CD4-positive, alpha-beta T cell (primary cell): ENCODE measurements at regions not wholly inside any gene's neighbourhood (a gene's known extent, or its start where the extent isn't known, plus 50 kb on each side); places are given as distances from the start of the nearest gene placed in this dataset.

ENCODE experiments used
- ATAC-seq: fragments of 200-7000 bp; cut with Tn5 transposase; one replicate; pipeline ENCODE4 v1.10.0; 2022; ENCODE audit warnings: mild to moderate bottlenecking; ENCODE audit not compliant: poor library complexity
- CTCF ChIA-PET: fragments of 350-600 bp; sonication (Branson Sonifier 250); formaldehyde crosslinking; loops from one replicate; lab custom pipeline; 2021; ENCODE audit warnings: antibody characterized with exemption, inconsistent platforms; lab: Charles Lee
- POLR2A ChIA-PET: fragments of 350-600 bp; sonication (Branson Sonifier 250); formaldehyde crosslinking; loops from one replicate; lab custom pipeline; 2021; ENCODE audit warnings: antibody characterized with exemption, inconsistent platforms; lab: Charles Lee
- DNase-seq, 14 experiments: peaks; one replicate each; pipeline ENCODE4 v3.0.0-alpha.2; 2013 to 2020; ENCODE audit warnings: mixed read lengths in 2 of 14
- H3K27ac ChIP-seq, 2 donors: one replicate each; pipeline versions ENCODE4 v1.5.1 to v1.7.0; 2013; ENCODE audit warnings: low read length in 2 of 2, low read depth in 1 of 2, mild to moderate bottlenecking in 1 of 2
- H3K27me3 ChIP-seq, 2 experiments: 1 replicate in 1 of 2; 2 replicates in 1 of 2; pipeline versions ENCODE4 v1.6.1 to v1.7.0; 2013; ENCODE audit warnings: low read length in 2 of 2, control low read depth in 1 of 2, mild to moderate bottlenecking in 1 of 2, moderate library complexity in 1 of 2; ENCODE audit not compliant: insufficient read depth in 2 of 2, control insufficient read depth in 1 of 2
- H3K36me3 ChIP-seq: one replicate; pipeline ENCODE4 v1.6.1; 2013; ENCODE audit warnings: low read length, control low read depth; ENCODE audit not compliant: insufficient read depth
- H3K4me1 ChIP-seq: one replicate; pipeline ENCODE4 v1.6.1; 2013; ENCODE audit warnings: low read length, control low read depth; ENCODE audit not compliant: insufficient read depth
- H3K4me3 ChIP-seq: one replicate; pipeline ENCODE4 v1.5.1; 2013; ENCODE audit warnings: mild to moderate bottlenecking, low read length, moderate library complexity
- H3K9me3 ChIP-seq, 2 experiments: 1 replicate in 1 of 2; 2 replicates in 1 of 2; pipeline versions ENCODE4 v1.6.1 to v1.7.0; 2013; ENCODE audit warnings: low read length in 2 of 2, mild to moderate bottlenecking in 2 of 2, control low read depth in 1 of 2, moderate library complexity in 1 of 2; ENCODE audit not compliant: control insufficient read depth in 1 of 2, insufficient read depth in 1 of 2
- H3K27ac Mint-ChIP-seq: one replicate; pipeline ENCODE4 v1.8.0; 2020; ENCODE audit warnings: mixed read lengths
- H3K27me3 Mint-ChIP-seq: one replicate; pipeline ENCODE4 v1.8.0; 2021; ENCODE audit warnings: mixed read lengths
- H3K36me3 Mint-ChIP-seq: one replicate; pipeline ENCODE4 v1.8.0; 2021; ENCODE audit warnings: low read depth, mixed read lengths
- H3K4me1 Mint-ChIP-seq: one replicate; pipeline ENCODE4 v1.8.0; 2021; ENCODE audit warnings: low read depth, mixed read lengths
- H3K4me3 Mint-ChIP-seq: one replicate; pipeline ENCODE4 v1.8.0; 2020; ENCODE audit warnings: mild to moderate bottlenecking, mixed read lengths
- H3K9me3 Mint-ChIP-seq: one replicate; pipeline ENCODE4 v1.8.0; 2020; ENCODE audit warnings: mixed read lengths
- intact Hi-C, 2 experiments: fragments of 100-400 bp; cut with DNase I in 1 of 2; cut with micrococcal nuclease in 1 of 2; formaldehyde crosslinking; loops; one replicate each; pipeline versions ENCODE4 v1.15.1 to v1.9.0; 2023 to 2025; cut with DNase I, micrococcal nuclease
- TF ChIP-seq, protein P1 (sequence below): fragments of 200-600 bp; IDR thresholded peaks from one replicate; pipeline ENCODE4 v1.8.0; 2022; ENCODE audit warnings: antibody characterized with exemption, mild to moderate bottlenecking

DNA sequence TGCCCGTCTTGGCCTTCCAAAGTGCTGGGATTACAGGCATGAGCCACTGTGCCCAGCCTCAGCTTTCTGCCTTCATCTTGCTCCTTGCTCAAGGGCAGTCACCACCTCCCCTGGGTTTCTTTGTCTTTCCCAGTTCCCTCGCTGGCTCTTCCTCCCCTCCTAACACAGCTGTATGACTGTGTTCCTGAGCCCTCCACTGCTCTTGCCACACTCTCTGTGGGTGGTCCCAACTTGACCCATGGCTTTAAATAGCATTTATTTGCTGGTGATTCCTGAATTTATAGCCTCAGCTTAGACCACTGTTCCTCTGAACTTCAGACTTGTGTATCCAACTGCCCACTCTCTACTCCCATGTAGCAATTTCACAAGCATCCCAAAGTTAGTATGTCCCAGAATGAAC, 181.3 kb downstream of the BAMBI start:
- intact Hi-C loops = no loop called here
- H3K9me3 Mint-ChIP-seq = peaks cover 2% of the 10 kb centered on the region
- CTCF ChIA-PET = no interaction called here

DNA sequence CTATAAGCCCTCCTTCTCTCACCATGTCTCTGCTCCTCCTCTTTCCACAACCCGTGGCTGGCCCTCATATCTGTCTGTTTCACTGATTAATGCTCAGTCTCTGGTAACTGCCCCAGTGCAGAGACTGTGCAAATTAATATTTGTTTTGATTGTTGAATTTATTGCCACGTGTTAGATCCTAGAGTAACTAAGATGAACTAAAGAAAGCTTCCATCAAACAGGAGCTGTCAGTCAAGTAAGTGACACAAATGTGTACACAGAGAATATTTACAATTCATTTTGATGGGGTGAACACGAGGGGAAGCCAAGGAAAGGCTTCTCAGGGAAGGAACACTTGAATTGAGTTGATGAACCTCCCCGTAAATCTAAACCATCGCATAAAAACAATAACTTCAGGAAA, 182.5 kb downstream of the BAMBI start:
- DNase-seq (no peak), ATAC-seq (no peak)
- Histone ChIP-seq H3K4me1 (no peaks in the 10 kb centered on the region), H3K27me3 (no peaks in the 10 kb centered on the region), H3K4me3 (no peak overlapping the region), H3K36me3 (no peaks in the 10 kb centered on the region), H3K27ac (no peak overlapping the region), H3K9me3 (peaks cover 0 to 1% of the 10 kb centered on the region in 2 experiments)
- no peak overlapping the region for H3K27ac Mint-ChIP-seq
- no peak overlapping the region for H3K4me3 Mint-ChIP-seq
- POLR2A ChIA-PET = no interaction called here
- H3K27me3 Mint-ChIP-seq = peaks cover 4% of the 10 kb centered on the region
- H3K4me1 Mint-ChIP-seq = no peaks in the 10 kb centered on the region
- H3K9me3 Mint-ChIP-seq = peaks cover 2% of the 10 kb centered on the region
- CTCF ChIA-PET = interaction anchor here (0.7 kb wide), 1 partner anchor 9 kb away, joined by 3 read pairs; no protein-coding TSS in a partner anchor
- TF ChIP-seq, protein P1, sequence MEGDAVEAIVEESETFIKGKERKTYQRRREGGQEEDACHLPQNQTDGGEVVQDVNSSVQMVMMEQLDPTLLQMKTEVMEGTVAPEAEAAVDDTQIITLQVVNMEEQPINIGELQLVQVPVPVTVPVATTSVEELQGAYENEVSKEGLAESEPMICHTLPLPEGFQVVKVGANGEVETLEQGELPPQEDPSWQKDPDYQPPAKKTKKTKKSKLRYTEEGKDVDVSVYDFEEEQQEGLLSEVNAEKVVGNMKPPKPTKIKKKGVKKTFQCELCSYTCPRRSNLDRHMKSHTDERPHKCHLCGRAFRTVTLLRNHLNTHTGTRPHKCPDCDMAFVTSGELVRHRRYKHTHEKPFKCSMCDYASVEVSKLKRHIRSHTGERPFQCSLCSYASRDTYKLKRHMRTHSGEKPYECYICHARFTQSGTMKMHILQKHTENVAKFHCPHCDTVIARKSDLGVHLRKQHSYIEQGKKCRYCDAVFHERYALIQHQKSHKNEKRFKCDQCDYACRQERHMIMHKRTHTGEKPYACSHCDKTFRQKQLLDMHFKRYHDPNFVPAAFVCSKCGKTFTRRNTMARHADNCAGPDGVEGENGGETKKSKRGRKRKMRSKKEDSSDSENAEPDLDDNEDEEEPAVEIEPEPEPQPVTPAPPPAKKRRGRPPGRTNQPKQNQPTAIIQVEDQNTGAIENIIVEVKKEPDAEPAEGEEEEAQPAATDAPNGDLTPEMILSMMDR = no peak
- H3K36me3 Mint-ChIP-seq = no peaks in the 10 kb centered on the region
- intact Hi-C loops = no loop called here

More for the DNA sequence above, 181.3 kb downstream of the BAMBI start:
- POLR2A ChIA-PET = no interaction called here
- ATAC-seq (no peak), DNase-seq (no peak)
- Mint-ChIP-seq H3K27ac (no peak overlapping the region), H3K36me3 (no peaks in the 10 kb centered on the region), H3K27me3 (peaks cover 4% of the 10 kb centered on the region), H3K4me1 (no peaks in the 10 kb centered on the region), H3K4me3 (no peak overlapping the region)
- H3K27ac ChIP-seq = no peak overlapping the region
- H3K9me3 ChIP-seq = peaks cover 0 to 3% of the 10 kb centered on the region in 2 experiments
- TF ChIP-seq, protein P1 = no peak
- no peaks in the 10 kb centered on the region for H3K36me3 ChIP-seq
- no peaks in the 10 kb centered on the region for H3K4me1 ChIP-seq
- no peaks in the 10 kb centered on the region for H3K27me3 ChIP-seq
- no peak overlapping the region for H3K4me3 ChIP-seq

DNA sequence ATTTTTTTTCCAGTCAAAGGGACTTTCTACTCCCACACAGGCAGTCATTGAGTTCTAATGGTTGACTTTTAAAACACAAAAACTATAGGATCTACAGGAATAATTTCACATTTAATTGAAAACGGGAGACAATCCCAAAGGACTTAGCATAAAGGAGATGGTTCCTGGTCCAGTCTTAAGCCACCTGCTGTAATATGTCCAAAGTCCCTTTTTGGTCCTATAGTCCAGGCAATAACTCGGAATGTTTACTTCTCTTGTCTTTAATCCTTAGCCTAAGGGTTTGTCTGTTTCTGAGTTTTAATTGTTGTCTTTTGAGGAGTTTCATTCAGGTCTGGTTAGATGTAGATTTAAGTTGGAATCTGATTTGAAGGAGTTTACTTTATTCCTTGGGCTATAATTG, 184.9 kb downstream of the BAMBI start:
- ATAC-seq = no peak
- ChIA-PET POLR2A (no interaction called here), CTCF (no interaction called here)
- Mint-ChIP-seq H3K4me1 (no peaks in the 10 kb centered on the region), H3K9me3 (peaks cover 2% of the 10 kb centered on the region), H3K27ac (no peak overlapping the region), H3K4me3 (no peak overlapping the region), H3K36me3 (no peaks in the 10 kb centered on the region), H3K27me3 (peaks cover 4% of the 10 kb centered on the region)
- Histone ChIP-seq H3K27me3 (no peaks in the 10 kb centered on the region), H3K36me3 (no peaks in the 10 kb centered on the region), H3K27ac (no peak overlapping the region), H3K4me1 (no peaks in the 10 kb centered on the region), H3K9me3 (no peaks in the 10 kb centered on the region), H3K4me3 (no peak overlapping the region)
- no peak for DNase-seq
- TF ChIP-seq, protein P1 = no peak
- intact Hi-C loops = no loop called here
